ENCODE measurements at regions not wholly inside any gene's neighbourhood (a gene's known extent, or its start where the extent isn't known, plus 50 kb on each side); places are given as distances from the start of the nearest gene placed in this dataset.

DNA sequence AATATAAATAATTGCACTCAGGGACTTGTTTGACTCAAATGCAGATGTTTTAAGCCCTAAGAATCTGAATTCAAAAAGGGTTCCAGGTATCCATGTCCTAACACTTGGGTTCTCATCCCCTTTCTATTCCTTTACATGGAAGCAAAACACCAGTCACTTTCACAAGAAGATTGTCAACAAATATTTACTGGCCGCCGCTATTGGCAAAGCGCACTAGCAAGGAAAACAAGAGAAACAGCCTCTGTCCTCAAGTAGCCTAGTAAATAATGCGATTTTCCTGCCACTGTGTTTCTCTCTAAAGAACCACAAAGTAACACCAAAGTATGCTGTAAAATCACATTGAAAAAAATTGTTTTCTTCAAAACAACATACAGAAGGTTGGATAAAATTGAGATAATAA, 66.7 kb upstream of the EZH2 start:
- DNase-seq (ENCODE audit: low read depth in 2 of 2, low spot score in 1 of 2): no peak

- no peak for DNase-seq (ENCODE audit: low read depth in 2 of 2, low spot score in 1 of 2)
These were observed 61.1 kb upstream of the EZH2 start for GRCh38 chr7:148944935-148945934.

DNA sequence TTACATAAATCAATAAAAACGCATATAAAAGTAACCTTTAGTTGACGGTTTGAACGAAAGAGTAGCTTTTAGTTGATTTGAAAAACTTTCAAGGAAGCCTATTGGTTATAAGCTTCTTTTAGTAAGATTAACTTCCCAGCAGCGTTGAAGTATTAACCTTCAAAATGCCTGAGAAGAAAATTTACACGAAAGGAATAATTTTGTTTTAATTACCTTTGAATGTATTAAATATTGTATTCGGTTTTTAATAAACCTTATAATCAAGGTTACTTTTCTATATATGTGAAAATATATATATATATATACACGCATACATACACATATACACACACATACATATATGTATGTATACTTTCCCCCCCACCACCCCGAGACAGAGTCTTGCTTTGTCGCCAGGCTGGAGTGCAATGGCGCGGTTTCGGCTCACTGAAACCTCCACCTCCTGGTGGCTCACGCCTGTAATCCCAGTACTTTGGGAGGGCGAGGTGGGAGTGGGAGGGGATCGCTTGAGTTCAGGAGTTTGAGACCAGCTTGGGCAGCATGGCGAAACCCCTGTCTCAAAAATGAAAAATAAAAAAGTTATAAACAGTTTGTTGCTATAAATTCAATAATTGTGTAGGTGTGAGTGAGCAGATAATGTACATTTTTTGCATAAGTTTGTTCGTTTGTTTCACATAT, 57.6 kb upstream of the EZH2 start:
- peak in 1 of 2 donors; percentile 15 for DNase-seq (ENCODE audit: low read depth in 2 of 2, low spot score in 1 of 2)

DNA sequence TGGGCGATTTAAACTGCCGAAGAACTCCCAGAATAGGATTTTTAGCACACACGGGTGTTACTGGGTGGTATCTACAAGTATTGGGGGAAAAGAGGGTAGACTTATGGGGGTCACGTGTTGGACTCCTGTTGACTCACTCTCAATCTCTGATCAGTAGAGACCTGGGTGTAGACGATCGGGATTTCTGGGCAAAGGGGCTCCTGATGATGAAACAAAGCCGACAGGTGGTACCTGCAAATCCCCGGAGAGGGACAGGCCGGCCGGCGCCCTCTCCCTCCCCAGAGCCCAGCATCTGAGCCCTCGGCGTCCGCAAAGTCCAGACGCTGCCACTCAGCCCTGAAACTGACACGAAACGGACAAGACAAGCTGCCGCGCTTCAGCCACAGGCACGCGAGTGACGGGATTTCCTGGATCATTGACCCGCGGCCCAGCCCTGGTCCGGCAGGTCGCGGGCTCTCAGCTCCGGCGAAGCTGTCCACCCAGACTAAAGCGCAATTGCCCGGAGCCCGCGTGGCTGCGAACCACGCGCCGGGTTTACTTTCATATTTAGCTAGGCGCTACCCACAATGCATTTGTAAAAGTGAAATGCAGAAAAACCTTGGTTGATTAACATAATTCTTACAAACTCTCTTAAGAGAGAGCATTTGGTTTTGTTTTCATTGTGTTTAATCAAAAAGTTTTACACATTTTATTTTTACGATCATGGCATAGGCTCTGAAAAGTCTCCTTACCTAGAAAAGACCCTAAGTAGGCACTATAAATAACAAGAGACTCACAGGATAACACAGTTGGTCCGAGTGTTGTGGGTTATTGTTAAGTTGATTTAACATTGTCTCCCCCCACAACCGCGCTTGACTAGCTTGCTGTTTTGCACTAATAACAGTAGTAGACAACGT, 56.9 kb upstream of the EZH2 start:
- DNase-seq (ENCODE audit: low read depth in 2 of 2, low spot score in 1 of 2): peak; percentile 41

- DNase-seq (ENCODE audit: low read depth in 2 of 2, low spot score in 1 of 2): no peak
These were observed 55.2 kb upstream of the EZH2 start for GRCh38 chr7:148939128-148939755.

DNA sequence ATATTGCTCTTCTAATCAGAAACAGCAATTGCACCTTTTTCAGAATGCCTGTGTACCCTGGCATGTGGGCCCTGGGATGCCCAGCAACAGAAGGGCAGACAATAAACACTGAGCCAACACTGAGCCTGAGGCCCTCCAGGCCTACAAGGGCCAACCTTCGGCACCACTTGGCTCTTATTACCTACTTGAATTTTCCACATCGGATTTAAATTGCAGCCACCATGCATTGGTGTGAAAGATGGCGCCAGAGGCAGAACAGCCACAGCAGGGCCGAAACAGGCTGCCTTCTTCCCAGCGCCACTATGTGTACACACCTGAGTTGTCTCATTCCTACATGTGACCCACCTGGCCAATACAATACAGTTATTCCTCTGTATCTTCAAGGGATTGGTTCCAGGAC, 51.4 kb upstream of the EZH2 start:
- no peak for DNase-seq (ENCODE audit: low read depth in 2 of 2, low spot score in 1 of 2)
